Keratinocyte (primary cell): ENCODE measurements at regions not wholly inside any gene's neighbourhood (a gene's known extent, or its start where the extent isn't known, plus 50 kb on each side); places are given as distances from the start of the nearest gene placed in this dataset.

Experiments used
- DNase-seq: peaks from one replicate; pipeline ENCODE4 v3.0.0-alpha.2; 2011; ENCODE audit warnings: low read depth, missing footprints, low spot score
- FAIRE-seq: peaks from 2 replicates; lab custom pipeline; 2011; peaks lifted over from hg19 to GRCh38; lab: Jason Lieb, UNC
- H2AFZ ChIP-seq: 2 replicates; pipeline ENCODE4 v1.6.0; 2012; ENCODE audit warnings: low read length, control low read depth, inconsistent platforms; ENCODE audit not compliant: control insufficient read depth
- H3K27ac ChIP-seq: 2 replicates; pipeline ENCODE4 v1.5.1; 2011; ENCODE audit warnings: low read length; ENCODE audit not compliant: control insufficient read depth, insufficient read depth
- H3K27me3 ChIP-seq: 3 replicates; pipeline ENCODE4 v1.6.0; 2011; ENCODE audit warnings: low read length; ENCODE audit not compliant: control insufficient read depth, insufficient read depth; ENCODE audit errors: extremely low read depth
- H3K36me3 ChIP-seq, 2 experiments: 2 replicates in 1 of 2; 3 replicates in 1 of 2; pipeline ENCODE4 v1.5.1; 2011; ENCODE audit warnings: low read length in 2 of 2, mild to moderate bottlenecking in 1 of 2; ENCODE audit not compliant: control insufficient read depth in 2 of 2, insufficient read depth in 2 of 2; ENCODE audit errors: extremely low read depth in 1 of 2
- H3K4me1 ChIP-seq: 3 replicates; pipeline ENCODE4 v1.5.1; 2011; ENCODE audit warnings: low read length; ENCODE audit not compliant: control insufficient read depth, insufficient read depth; ENCODE audit errors: extremely low read depth
- H3K4me2 ChIP-seq: 3 replicates; pipeline ENCODE4 v1.6.0; 2011; ENCODE audit warnings: low read depth, low read length; ENCODE audit not compliant: control insufficient read depth, insufficient read depth; ENCODE audit errors: extremely low read depth
- H3K4me3 ChIP-seq, 3 experiments: fragments of 200-600 bp in 1 of 3; sonication (generic) in 1 of 3; 2 replicates in 2 of 3; 3 replicates in 1 of 3; pipeline ENCODE4 v1.5.1; 2011 to 2016; ENCODE audit warnings: low read length in 3 of 3, mild to moderate bottlenecking in 3 of 3, control low read depth in 2 of 3, inconsistent platforms in 1 of 3, low read depth in 1 of 3, mixed read lengths in 1 of 3, mixed run types in 1 of 3, moderate library complexity in 1 of 3; ENCODE audit not compliant: control insufficient read depth in 2 of 3, insufficient read depth in 2 of 3; ENCODE audit errors: extremely low read depth in 1 of 3
- H3K79me2 ChIP-seq: 2 replicates; pipeline ENCODE4 v1.6.0; 2012; ENCODE audit warnings: low read length; ENCODE audit not compliant: control insufficient read depth, insufficient read depth
- H3K9ac ChIP-seq: 3 replicates; pipeline ENCODE4 v1.6.0; 2011; ENCODE audit warnings: low read length; ENCODE audit not compliant: control insufficient read depth, insufficient read depth; ENCODE audit errors: extremely low read depth
- H3K9me1 ChIP-seq: 3 replicates; pipeline ENCODE4 v1.6.0; 2011; ENCODE audit warnings: low read length; ENCODE audit not compliant: control insufficient read depth, insufficient read depth; ENCODE audit errors: extremely low read depth
- H3K9me3 ChIP-seq: 2 replicates; pipeline ENCODE4 v1.5.1; 2012; ENCODE audit warnings: low read depth, low read length; ENCODE audit not compliant: control insufficient read depth
- H4K20me1 ChIP-seq: 3 replicates; pipeline ENCODE4 v1.6.0; 2011; ENCODE audit warnings: low read length; ENCODE audit not compliant: control insufficient read depth, insufficient read depth; ENCODE audit errors: extremely low read depth
- EZH2 ChIP-seq: IDR thresholded peaks from one replicate; pipeline ENCODE4 v1.6.1; 2012; ENCODE audit warnings: inconsistent platforms, mild to moderate bottlenecking, low read length, moderate library complexity
- dilution Hi-C: fragments of 300-500 bp; cut with MboI; formaldehyde crosslinking; loops from one replicate; pipeline ENCODE4 v1.7.0; 2020; ENCODE audit warnings: low sequenced_read_pairs; ENCODE audit not compliant: extremely low pct_ligation_motif_present
- TF ChIP-seq, protein P1 (sequence below), 3 experiments: IDR thresholded peaks in 1 of 3; conservative IDR thresholded peaks in 1 of 3; optimal IDR thresholded peaks in 1 of 3; 2 replicates in 2 of 3; 3 replicates in 1 of 3; pipeline versions ENCODE3 to v1.5.1; 2011; ENCODE audit warnings: low read length in 3 of 3, mild to moderate bottlenecking in 3 of 3, moderate library complexity in 2 of 3, control low read depth in 1 of 3, inconsistent platforms in 1 of 3; ENCODE audit not compliant: insufficient read depth in 2 of 3; ENCODE audit errors: extremely low read depth in 1 of 3

GRCh38 chr3:109924196-109924595 is 586.9 kb upstream of the DPPA4 start:
- Histone ChIP-seq H3K27ac (no peak overlapping the region), H4K20me1 (no peaks in the 10 kb centered on the region), H3K36me3 (no peaks in the 10 kb centered on the region), H3K4me2 (no peak overlapping the region), H3K4me3 (no peak overlapping the region), H3K27me3 (no peaks in the 10 kb centered on the region), H3K9ac (no peak overlapping the region), H3K79me2 (no peaks in the 10 kb centered on the region), H2AFZ (no peak overlapping the region), H3K4me1 (peaks cover 22% of the 10 kb centered on the region), H3K9me1 (no peaks in the 10 kb centered on the region), H3K9me3 (no peaks in the 10 kb centered on the region)
- dilution Hi-C loops: no loop called here
- TF ChIP-seq EZH2: no peak
- TF ChIP-seq, protein P1, sequence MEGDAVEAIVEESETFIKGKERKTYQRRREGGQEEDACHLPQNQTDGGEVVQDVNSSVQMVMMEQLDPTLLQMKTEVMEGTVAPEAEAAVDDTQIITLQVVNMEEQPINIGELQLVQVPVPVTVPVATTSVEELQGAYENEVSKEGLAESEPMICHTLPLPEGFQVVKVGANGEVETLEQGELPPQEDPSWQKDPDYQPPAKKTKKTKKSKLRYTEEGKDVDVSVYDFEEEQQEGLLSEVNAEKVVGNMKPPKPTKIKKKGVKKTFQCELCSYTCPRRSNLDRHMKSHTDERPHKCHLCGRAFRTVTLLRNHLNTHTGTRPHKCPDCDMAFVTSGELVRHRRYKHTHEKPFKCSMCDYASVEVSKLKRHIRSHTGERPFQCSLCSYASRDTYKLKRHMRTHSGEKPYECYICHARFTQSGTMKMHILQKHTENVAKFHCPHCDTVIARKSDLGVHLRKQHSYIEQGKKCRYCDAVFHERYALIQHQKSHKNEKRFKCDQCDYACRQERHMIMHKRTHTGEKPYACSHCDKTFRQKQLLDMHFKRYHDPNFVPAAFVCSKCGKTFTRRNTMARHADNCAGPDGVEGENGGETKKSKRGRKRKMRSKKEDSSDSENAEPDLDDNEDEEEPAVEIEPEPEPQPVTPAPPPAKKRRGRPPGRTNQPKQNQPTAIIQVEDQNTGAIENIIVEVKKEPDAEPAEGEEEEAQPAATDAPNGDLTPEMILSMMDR (optimal IDR thresholded peaks at IDR 0.05 in 1 of 3, IDR thresholded peaks at IDR 0.05 in 1 of 3, conservative IDR thresholded peaks at IDR 0.05 in 1 of 3; ENCODE audit: extremely low read depth in 1 of 3, insufficient read depth in 2 of 3, low read length in 3 of 3): no peak
- DNase-seq (no peak), FAIRE-seq (no peak)

GRCh38 chr3:109926376-109926775 is 589.0 kb upstream of the DPPA4 start:
- Histone ChIP-seq H3K4me2 (no peak overlapping the region), H3K27ac (peak overlapping the region; percentile 88), H2AFZ (no peak overlapping the region), H3K9ac (no peak overlapping the region), H3K36me3 (no peaks in the 10 kb centered on the region), H3K27me3 (no peaks in the 10 kb centered on the region), H3K9me3 (no peaks in the 10 kb centered on the region), H4K20me1 (no peaks in the 10 kb centered on the region), H3K79me2 (no peaks in the 10 kb centered on the region), H3K4me1 (peaks cover 26% of the 10 kb centered on the region), H3K4me3 (no peak overlapping the region), H3K9me1 (no peaks in the 10 kb centered on the region)
- TF ChIP-seq, protein P1 (optimal IDR thresholded peaks at IDR 0.05 in 1 of 3, IDR thresholded peaks at IDR 0.05 in 1 of 3, conservative IDR thresholded peaks at IDR 0.05 in 1 of 3; ENCODE audit: extremely low read depth in 1 of 3, insufficient read depth in 2 of 3, low read length in 3 of 3): no peak
- no peak for TF ChIP-seq EZH2
- dilution Hi-C loops: no loop called here
- FAIRE-seq: no peak
- DNase-seq: no peak
